ENCODE measurements at regions not wholly inside any gene's neighbourhood (a gene's known extent, or its start where the extent isn't known, plus 50 kb on each side); places are given as distances from the start of the nearest gene placed in this dataset.

DNA sequence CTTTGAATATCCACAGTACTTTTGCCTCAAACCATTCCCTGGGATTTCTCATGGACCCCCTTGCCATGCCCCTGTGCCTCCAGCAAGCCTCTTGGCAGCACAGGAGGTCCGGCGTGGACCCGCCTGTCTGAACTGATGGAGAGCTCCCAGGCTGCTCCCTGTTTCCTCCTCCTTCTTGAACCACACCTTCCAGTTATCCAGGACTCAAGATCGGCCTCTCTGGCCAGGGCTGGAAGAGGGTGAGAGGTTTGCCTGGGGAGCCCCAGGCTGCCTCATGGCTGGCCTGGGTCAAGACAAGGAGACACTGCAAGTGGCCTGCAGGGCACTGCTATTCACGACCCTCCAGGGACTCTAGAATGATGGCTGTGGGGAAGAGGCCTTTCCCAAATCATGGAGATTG is 93.6 kb upstream of the WASF3 start:
- no peaks in the 10 kb centered on the region for H3K9me3 ChIP-seq (ENCODE audit: low read depth)
- H3K27ac ChIP-seq = no peak overlapping the region
- no peaks in the 10 kb centered on the region for H3K79me2 ChIP-seq
- TF ChIP-seq EZH2 (IDR thresholded peaks at IDR 0.05; ENCODE audit: borderline replicate concordance) (no peak), EZH2phosphoT487 (IDR thresholded peaks at IDR 0.05; ENCODE audit: low read depth, severe bottlenecking, unreplicated experiment) (no peak)
- TF ChIP-seq, protein P1, sequence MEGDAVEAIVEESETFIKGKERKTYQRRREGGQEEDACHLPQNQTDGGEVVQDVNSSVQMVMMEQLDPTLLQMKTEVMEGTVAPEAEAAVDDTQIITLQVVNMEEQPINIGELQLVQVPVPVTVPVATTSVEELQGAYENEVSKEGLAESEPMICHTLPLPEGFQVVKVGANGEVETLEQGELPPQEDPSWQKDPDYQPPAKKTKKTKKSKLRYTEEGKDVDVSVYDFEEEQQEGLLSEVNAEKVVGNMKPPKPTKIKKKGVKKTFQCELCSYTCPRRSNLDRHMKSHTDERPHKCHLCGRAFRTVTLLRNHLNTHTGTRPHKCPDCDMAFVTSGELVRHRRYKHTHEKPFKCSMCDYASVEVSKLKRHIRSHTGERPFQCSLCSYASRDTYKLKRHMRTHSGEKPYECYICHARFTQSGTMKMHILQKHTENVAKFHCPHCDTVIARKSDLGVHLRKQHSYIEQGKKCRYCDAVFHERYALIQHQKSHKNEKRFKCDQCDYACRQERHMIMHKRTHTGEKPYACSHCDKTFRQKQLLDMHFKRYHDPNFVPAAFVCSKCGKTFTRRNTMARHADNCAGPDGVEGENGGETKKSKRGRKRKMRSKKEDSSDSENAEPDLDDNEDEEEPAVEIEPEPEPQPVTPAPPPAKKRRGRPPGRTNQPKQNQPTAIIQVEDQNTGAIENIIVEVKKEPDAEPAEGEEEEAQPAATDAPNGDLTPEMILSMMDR (IDR thresholded peaks at IDR 0.05; ENCODE audit: poor library complexity) = no peak
- DNase-seq (ENCODE audit: low spot score) = no peak
- WGBS (ENCODE audit: low lambda C conversion rate, missing lambda C conversion rate) = 75% methylated on average over 5 of the region's 5 CpGs
- H3K4me3 ChIP-seq = no peak overlapping the region
- no peak overlapping the region for H2AFZ ChIP-seq
- no peaks in the 10 kb centered on the region for H3K9me2 ChIP-seq (replicated peaks; ENCODE audit: insufficient read depth)
- H3K27me3 ChIP-seq = no peaks in the 10 kb centered on the region
- no peaks in the 10 kb centered on the region for H3K4me1 ChIP-seq (ENCODE audit: insufficient read depth)
- no peak overlapping the region for H3K4me2 ChIP-seq
- no peaks in the 10 kb centered on the region for H3K36me3 ChIP-seq (replicated peaks; ENCODE audit: insufficient read depth, low read depth)
- H4K20me1 ChIP-seq (ENCODE audit: insufficient read depth, poor library complexity, severe bottlenecking) = no peaks in the 10 kb centered on the region

DNA sequence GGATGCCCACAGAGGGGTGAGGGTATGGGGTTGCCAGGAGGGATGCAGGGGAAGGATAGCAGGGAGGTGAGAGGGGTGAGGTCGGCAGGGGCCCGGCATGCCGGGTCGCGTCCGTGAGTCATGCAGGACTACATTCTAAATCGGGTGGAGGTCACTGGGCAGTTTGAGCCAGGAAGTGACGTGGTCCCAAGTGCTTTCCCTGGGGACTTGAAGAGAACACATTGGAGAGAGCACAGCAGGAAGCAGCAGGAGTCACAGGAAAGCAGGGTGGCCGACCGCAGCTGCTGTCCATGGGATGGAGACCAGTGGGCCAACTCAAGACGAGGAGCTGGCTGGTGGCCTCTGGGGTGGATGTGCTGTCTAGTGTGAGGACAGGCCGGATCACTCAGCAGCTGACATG is 92.0 kb upstream of the WASF3 start:
- no peak overlapping the region for H3K27ac ChIP-seq
- H3K4me2 ChIP-seq = no peak overlapping the region
- H3K79me2 ChIP-seq = no peaks in the 10 kb centered on the region
- no peak overlapping the region for H2AFZ ChIP-seq
- H3K4me3 ChIP-seq = no peak overlapping the region
- no peaks in the 10 kb centered on the region for H4K20me1 ChIP-seq (ENCODE audit: insufficient read depth, poor library complexity, severe bottlenecking)
- H3K9me2 ChIP-seq (replicated peaks; ENCODE audit: insufficient read depth) = no peaks in the 10 kb centered on the region
- H3K9me3 ChIP-seq (ENCODE audit: low read depth) = no peaks in the 10 kb centered on the region
- H3K36me3 ChIP-seq (replicated peaks; ENCODE audit: insufficient read depth, low read depth) = no peaks in the 10 kb centered on the region
- TF ChIP-seq, protein P1 (IDR thresholded peaks at IDR 0.05; ENCODE audit: poor library complexity) = no peak
- no peak for TF ChIP-seq EZH2phosphoT487 (IDR thresholded peaks at IDR 0.05; ENCODE audit: low read depth, severe bottlenecking, unreplicated experiment)
- TF ChIP-seq EZH2 (IDR thresholded peaks at IDR 0.05; ENCODE audit: borderline replicate concordance) = no peak
- 92% methylated on average over 11 of the region's 12 CpGs for WGBS (ENCODE audit: low lambda C conversion rate, missing lambda C conversion rate)
- no peaks in the 10 kb centered on the region for H3K27me3 ChIP-seq
- H3K4me1 ChIP-seq (ENCODE audit: insufficient read depth) = no peaks in the 10 kb centered on the region
- DNase-seq (ENCODE audit: low spot score) = no peak

DNA sequence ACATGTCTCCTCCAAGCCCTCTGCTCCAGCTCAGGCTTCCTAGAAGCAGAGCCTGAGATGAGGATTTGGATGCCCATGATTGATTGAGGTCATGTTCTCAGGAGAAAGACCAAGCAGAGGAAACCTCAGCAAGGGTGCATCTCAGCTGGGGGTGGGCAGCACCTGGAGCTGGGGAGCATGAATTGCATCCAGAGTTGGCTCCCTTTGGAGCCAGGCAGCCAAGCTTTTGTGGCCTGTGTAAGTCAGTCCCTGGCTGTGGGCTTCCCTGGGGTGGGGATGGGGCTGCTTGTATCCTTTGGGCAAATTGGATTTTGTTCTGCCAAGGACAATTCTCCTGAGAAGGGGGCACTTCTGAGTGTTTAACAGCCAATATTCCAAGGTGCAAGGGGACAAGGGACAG is 91.5 kb upstream of the WASF3 start:
- Histone ChIP-seq H2AFZ (no peak overlapping the region), H3K79me2 (no peaks in the 10 kb centered on the region), H3K36me3 (replicated peaks; ENCODE audit: insufficient read depth, low read depth) (no peaks in the 10 kb centered on the region), H3K4me3 (no peak overlapping the region), H4K20me1 (ENCODE audit: insufficient read depth, poor library complexity, severe bottlenecking) (no peaks in the 10 kb centered on the region), H3K27ac (no peak overlapping the region), H3K9me2 (replicated peaks; ENCODE audit: insufficient read depth) (no peaks in the 10 kb centered on the region), H3K9me3 (ENCODE audit: low read depth) (no peaks in the 10 kb centered on the region), H3K4me2 (no peak overlapping the region), H3K27me3 (no peaks in the 10 kb centered on the region), H3K4me1 (ENCODE audit: insufficient read depth) (no peaks in the 10 kb centered on the region)
- DNase-seq (ENCODE audit: low spot score) = no peak
- no peak for TF ChIP-seq EZH2phosphoT487 (IDR thresholded peaks at IDR 0.05; ENCODE audit: low read depth, severe bottlenecking, unreplicated experiment)
- no peak for TF ChIP-seq EZH2 (IDR thresholded peaks at IDR 0.05; ENCODE audit: borderline replicate concordance)
- TF ChIP-seq, protein P1 (IDR thresholded peaks at IDR 0.05; ENCODE audit: poor library complexity) = no peak

DNA sequence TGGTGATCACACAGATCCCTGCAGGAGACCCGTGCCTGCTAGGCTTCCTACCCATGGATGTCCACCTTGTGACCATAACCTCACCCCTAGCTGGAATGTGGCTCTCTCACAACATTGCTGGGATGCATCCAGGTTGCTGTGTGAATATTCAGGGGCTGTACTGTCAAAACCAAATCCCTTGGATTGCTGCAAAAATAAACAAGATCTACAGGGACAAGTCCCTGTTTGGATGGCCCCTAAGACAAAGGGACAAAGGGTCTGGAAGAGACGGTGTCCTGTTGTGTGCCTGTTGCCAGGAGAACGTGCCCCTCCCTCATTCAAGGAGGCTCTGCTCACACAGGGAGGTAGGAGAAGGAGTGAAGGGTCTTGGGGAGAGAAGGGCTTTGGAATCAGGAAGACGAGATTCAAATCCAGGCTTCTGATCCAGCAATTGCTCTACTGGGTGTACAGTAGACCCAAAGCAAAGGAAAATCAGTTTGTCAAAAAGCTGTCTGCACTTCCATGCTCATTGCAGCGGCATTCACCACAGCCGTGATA is 89.2 kb upstream of the WASF3 start:
- TF ChIP-seq EZH2phosphoT487 (IDR thresholded peaks at IDR 0.05; ENCODE audit: low read depth, severe bottlenecking, unreplicated experiment) = no peak
- TF ChIP-seq, protein P1 (IDR thresholded peaks at IDR 0.05; ENCODE audit: poor library complexity) = no peak
- no peak for TF ChIP-seq EZH2 (IDR thresholded peaks at IDR 0.05; ENCODE audit: borderline replicate concordance)
- no peaks in the 10 kb centered on the region for H4K20me1 ChIP-seq (ENCODE audit: insufficient read depth, poor library complexity, severe bottlenecking)
- H3K79me2 ChIP-seq = no peaks in the 10 kb centered on the region
- H3K9me3 ChIP-seq (ENCODE audit: low read depth) = no peaks in the 10 kb centered on the region
- H3K9me2 ChIP-seq (replicated peaks; ENCODE audit: insufficient read depth) = no peaks in the 10 kb centered on the region
- no peak for DNase-seq (ENCODE audit: low spot score)
- H3K4me1 ChIP-seq (ENCODE audit: insufficient read depth) = no peaks in the 10 kb centered on the region
- no peaks in the 10 kb centered on the region for H3K27me3 ChIP-seq
- no peak overlapping the region for H3K27ac ChIP-seq
- no peak overlapping the region for H2AFZ ChIP-seq
- H3K36me3 ChIP-seq (replicated peaks; ENCODE audit: insufficient read depth, low read depth) = no peaks in the 10 kb centered on the region
- WGBS (ENCODE audit: low lambda C conversion rate, missing lambda C conversion rate) = 62% methylated on average over 6 of the region's 6 CpGs
- no peak overlapping the region for H3K4me3 ChIP-seq
- no peak overlapping the region for H3K4me2 ChIP-seq
